ENCODE measurements at regions not wholly inside any gene's neighbourhood (a gene's known extent, or its start where the extent isn't known, plus 50 kb on each side); places are given as distances from the start of the nearest gene placed in this dataset.

DNA sequence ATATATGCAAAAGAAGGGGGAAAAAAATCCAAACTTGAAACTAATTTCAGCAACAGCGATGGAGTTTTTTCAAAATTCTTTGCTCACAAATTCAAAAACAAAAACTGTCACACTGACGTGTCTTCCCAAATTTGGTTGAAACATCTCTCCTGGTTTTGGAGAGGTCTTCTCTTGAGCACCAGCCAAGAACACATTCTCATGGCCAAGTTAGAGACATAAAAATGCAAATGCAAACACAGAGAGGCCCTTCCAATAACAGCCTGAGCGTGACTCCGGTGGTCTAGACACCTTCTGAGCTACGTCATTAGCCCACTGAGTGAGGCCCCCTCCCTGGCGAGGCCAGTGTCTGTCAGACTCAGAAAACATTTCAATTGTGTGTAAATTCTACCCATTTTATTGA is 436.0 kb upstream of the PROK2 start:
- ChIA-PET CTCF (no interaction called here), POLR2A (no interaction called here)
- Histone ChIP-seq H3K36me3 (ENCODE audit: control insufficient read depth, insufficient read depth, low read length) (no peaks in the 10 kb centered on the region), H3K27me3 (ENCODE audit: control insufficient read depth, insufficient read depth, low read length) (no peaks in the 10 kb centered on the region), H3K4me1 (ENCODE audit: control insufficient read depth, insufficient read depth, low read length) (no peaks in the 10 kb centered on the region), H3K9me3 (ENCODE audit: control insufficient read depth, insufficient read depth, low read depth, low read length) (0 out of 2 replicates have a peak, but pooled peaks cover 2% of the 10 kb centered on the region), H3K4me3 (ENCODE audit: low read depth in 2 of 2, low read length in 2 of 2) (no peak overlapping the region), H3K27ac (ENCODE audit: low read length) (no peak overlapping the region)
- BruUV-seq (replicated peaks) = no TSS peak
- in situ Hi-C loops (cut with HindIII; ENCODE audit: low pct_unique_long_range_greater_than_20kb, low sequenced_read_pairs) = no loop called here
- intact Hi-C loops (cut with micrococcal nuclease; ENCODE audit: unreplicated experiment) = no loop called here
- DNase-seq (ENCODE audit: low read depth, low spot score) (no peak), ATAC-seq (no peak)
- TF ChIP-seq POLR2AphosphoS5 (IDR thresholded peaks at IDR 0.05; ENCODE audit: low read depth, low read length) (no peak), SIN3A (IDR thresholded peaks at IDR 0.05; ENCODE audit: borderline replicate concordance, insufficient read depth, low read depth, low read length) (no peak), TCF7L2 (IDR thresholded peaks at IDR 0.05; ENCODE audit: low read depth, low read length) (no peak)
- TF ChIP-seq, protein P1, sequence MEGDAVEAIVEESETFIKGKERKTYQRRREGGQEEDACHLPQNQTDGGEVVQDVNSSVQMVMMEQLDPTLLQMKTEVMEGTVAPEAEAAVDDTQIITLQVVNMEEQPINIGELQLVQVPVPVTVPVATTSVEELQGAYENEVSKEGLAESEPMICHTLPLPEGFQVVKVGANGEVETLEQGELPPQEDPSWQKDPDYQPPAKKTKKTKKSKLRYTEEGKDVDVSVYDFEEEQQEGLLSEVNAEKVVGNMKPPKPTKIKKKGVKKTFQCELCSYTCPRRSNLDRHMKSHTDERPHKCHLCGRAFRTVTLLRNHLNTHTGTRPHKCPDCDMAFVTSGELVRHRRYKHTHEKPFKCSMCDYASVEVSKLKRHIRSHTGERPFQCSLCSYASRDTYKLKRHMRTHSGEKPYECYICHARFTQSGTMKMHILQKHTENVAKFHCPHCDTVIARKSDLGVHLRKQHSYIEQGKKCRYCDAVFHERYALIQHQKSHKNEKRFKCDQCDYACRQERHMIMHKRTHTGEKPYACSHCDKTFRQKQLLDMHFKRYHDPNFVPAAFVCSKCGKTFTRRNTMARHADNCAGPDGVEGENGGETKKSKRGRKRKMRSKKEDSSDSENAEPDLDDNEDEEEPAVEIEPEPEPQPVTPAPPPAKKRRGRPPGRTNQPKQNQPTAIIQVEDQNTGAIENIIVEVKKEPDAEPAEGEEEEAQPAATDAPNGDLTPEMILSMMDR (IDR thresholded peaks at IDR 0.05) = no peak
- TF ChIP-seq, protein P2, sequence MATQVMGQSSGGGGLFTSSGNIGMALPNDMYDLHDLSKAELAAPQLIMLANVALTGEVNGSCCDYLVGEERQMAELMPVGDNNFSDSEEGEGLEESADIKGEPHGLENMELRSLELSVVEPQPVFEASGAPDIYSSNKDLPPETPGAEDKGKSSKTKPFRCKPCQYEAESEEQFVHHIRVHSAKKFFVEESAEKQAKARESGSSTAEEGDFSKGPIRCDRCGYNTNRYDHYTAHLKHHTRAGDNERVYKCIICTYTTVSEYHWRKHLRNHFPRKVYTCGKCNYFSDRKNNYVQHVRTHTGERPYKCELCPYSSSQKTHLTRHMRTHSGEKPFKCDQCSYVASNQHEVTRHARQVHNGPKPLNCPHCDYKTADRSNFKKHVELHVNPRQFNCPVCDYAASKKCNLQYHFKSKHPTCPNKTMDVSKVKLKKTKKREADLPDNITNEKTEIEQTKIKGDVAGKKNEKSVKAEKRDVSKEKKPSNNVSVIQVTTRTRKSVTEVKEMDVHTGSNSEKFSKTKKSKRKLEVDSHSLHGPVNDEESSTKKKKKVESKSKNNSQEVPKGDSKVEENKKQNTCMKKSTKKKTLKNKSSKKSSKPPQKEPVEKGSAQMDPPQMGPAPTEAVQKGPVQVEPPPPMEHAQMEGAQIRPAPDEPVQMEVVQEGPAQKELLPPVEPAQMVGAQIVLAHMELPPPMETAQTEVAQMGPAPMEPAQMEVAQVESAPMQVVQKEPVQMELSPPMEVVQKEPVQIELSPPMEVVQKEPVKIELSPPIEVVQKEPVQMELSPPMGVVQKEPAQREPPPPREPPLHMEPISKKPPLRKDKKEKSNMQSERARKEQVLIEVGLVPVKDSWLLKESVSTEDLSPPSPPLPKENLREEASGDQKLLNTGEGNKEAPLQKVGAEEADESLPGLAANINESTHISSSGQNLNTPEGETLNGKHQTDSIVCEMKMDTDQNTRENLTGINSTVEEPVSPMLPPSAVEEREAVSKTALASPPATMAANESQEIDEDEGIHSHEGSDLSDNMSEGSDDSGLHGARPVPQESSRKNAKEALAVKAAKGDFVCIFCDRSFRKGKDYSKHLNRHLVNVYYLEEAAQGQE (IDR thresholded peaks at IDR 0.05; ENCODE audit: insufficient read depth in 1 of 2, low read depth in 2 of 2, low read length in 1 of 2) = no peak

DNA sequence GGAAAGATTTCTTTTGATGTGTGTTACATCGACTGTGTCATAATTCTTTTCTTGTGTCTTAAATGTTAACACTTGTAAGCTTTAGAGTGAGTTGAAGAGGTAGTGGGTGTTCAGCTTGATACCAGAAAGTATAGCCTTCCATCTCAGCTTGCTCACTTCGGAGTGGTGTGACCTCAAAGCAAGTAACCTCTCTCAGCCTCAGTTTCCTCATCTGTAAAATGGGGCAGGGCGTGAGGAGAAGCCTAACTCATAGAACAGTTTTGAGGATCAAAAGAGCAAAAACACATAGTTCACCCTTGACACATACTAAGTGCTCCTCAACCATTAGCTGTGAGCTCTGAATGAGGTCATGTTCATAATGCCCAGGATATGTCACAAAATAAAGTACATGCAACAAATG is 434.8 kb upstream of the PROK2 start:
- intact Hi-C loops (cut with micrococcal nuclease; ENCODE audit: unreplicated experiment) = no loop called here
- TF ChIP-seq POLR2AphosphoS5 (IDR thresholded peaks at IDR 0.05; ENCODE audit: low read depth, low read length) = no peak
- no peak for TF ChIP-seq TCF7L2 (IDR thresholded peaks at IDR 0.05; ENCODE audit: low read depth, low read length)
- TF ChIP-seq, protein P1 (IDR thresholded peaks at IDR 0.05) = no peak
- TF ChIP-seq, protein P2 (IDR thresholded peaks at IDR 0.05; ENCODE audit: insufficient read depth in 1 of 2, low read depth in 2 of 2, low read length in 1 of 2) = no peak
- ATAC-seq = no peak
- H3K27ac ChIP-seq (ENCODE audit: low read length) = no peak overlapping the region
- H3K36me3 ChIP-seq (ENCODE audit: control insufficient read depth, insufficient read depth, low read length) = no peaks in the 10 kb centered on the region
- in situ Hi-C loops (cut with HindIII; ENCODE audit: low pct_unique_long_range_greater_than_20kb, low sequenced_read_pairs) = no loop called here
- no TSS peak for BruUV-seq (replicated peaks)
- no peak overlapping the region for H3K4me3 ChIP-seq (ENCODE audit: low read depth in 2 of 2, low read length in 2 of 2)
- H3K9me3 ChIP-seq (ENCODE audit: control insufficient read depth, insufficient read depth, low read depth, low read length) = no peaks in the 10 kb centered on the region
- ChIA-PET POLR2A (no interaction called here), CTCF (no interaction called here)
- no peaks in the 10 kb centered on the region for H3K4me1 ChIP-seq (ENCODE audit: control insufficient read depth, insufficient read depth, low read length)
- no peak for DNase-seq (ENCODE audit: low read depth, low spot score)
- no peaks in the 10 kb centered on the region for H3K27me3 ChIP-seq (ENCODE audit: control insufficient read depth, insufficient read depth, low read length)
